ENCODE measurements at regions not wholly inside any gene's neighbourhood (a gene's known extent, or its start where the extent isn't known, plus 50 kb on each side); places are given as distances from the start of the nearest gene placed in this dataset.

GRCh38 chr15:48046813-48047438 is 73.9 kb upstream of the SLC24A5 start:
- Histone ChIP-seq H2AFZ (ENCODE audit: low read depth, low read length, severe bottlenecking) (no peak overlapping the region), H3K4me2 (ENCODE audit: low read depth, low read length, poor library complexity, severe bottlenecking) (no peak overlapping the region), H3K9me2 (replicated peaks; ENCODE audit: insufficient read depth, low read length) (no peaks in the 10 kb centered on the region), H4K20me1 (ENCODE audit: low read depth, low read length) (no peaks in the 10 kb centered on the region), H3F3A (ENCODE audit: insufficient read depth) (no peaks in the 10 kb centered on the region), H3K27ac (ENCODE audit: low read depth, low read length) (no peak overlapping the region), H3K27me3 (ENCODE audit: low read length) (no peaks in the 10 kb centered on the region), H3K79me2 (ENCODE audit: insufficient read depth, low read length) (no peaks in the 10 kb centered on the region), H3K9ac (ENCODE audit: low read length) (no peak overlapping the region), H3K36me3 (ENCODE audit: low read length) (no peaks in the 10 kb centered on the region), H3K4me3 (ENCODE audit: insufficient read depth, low read length, poor library complexity, severe bottlenecking) (no peak overlapping the region), H3K9me3 (ENCODE audit: insufficient read depth, low read length) (peaks cover 10% of the 10 kb centered on the region; the same call in 1 of the 2 replicates)
- TF ChIP-seq, protein P1, sequence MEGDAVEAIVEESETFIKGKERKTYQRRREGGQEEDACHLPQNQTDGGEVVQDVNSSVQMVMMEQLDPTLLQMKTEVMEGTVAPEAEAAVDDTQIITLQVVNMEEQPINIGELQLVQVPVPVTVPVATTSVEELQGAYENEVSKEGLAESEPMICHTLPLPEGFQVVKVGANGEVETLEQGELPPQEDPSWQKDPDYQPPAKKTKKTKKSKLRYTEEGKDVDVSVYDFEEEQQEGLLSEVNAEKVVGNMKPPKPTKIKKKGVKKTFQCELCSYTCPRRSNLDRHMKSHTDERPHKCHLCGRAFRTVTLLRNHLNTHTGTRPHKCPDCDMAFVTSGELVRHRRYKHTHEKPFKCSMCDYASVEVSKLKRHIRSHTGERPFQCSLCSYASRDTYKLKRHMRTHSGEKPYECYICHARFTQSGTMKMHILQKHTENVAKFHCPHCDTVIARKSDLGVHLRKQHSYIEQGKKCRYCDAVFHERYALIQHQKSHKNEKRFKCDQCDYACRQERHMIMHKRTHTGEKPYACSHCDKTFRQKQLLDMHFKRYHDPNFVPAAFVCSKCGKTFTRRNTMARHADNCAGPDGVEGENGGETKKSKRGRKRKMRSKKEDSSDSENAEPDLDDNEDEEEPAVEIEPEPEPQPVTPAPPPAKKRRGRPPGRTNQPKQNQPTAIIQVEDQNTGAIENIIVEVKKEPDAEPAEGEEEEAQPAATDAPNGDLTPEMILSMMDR (IDR thresholded peaks at IDR 0.05; ENCODE audit: insufficient read depth, low read length, poor library complexity, severe bottlenecking) = no peak
- no peak for TF ChIP-seq EZH2phosphoT487 (conservative IDR thresholded peaks at IDR 0.05; ENCODE audit: low read length)

GRCh38 chr15:48049736-48050135 is 71.1 kb upstream of the SLC24A5 start:
- no peak overlapping the region for H3K9ac ChIP-seq (ENCODE audit: low read length)
- H3K4me3 ChIP-seq (ENCODE audit: insufficient read depth, low read length, poor library complexity, severe bottlenecking) = no peak overlapping the region
- no peaks in the 10 kb centered on the region for H3K79me2 ChIP-seq (ENCODE audit: insufficient read depth, low read length)
- TF ChIP-seq, protein P1 (IDR thresholded peaks at IDR 0.05; ENCODE audit: insufficient read depth, low read length, poor library complexity, severe bottlenecking) = no peak
- no peak for TF ChIP-seq EZH2phosphoT487 (conservative IDR thresholded peaks at IDR 0.05; ENCODE audit: low read length)
- no peak overlapping the region for H2AFZ ChIP-seq (ENCODE audit: low read depth, low read length, severe bottlenecking)
- H4K20me1 ChIP-seq (ENCODE audit: low read depth, low read length) = no peaks in the 10 kb centered on the region
- H3K36me3 ChIP-seq (ENCODE audit: low read length) = no peaks in the 10 kb centered on the region
- H3K9me3 ChIP-seq (ENCODE audit: insufficient read depth, low read length) = peaks cover 10% of the 10 kb centered on the region; the same call in 1 of the 2 replicates
- no peaks in the 10 kb centered on the region for H3K27me3 ChIP-seq (ENCODE audit: low read length)
- H3K4me2 ChIP-seq (ENCODE audit: low read depth, low read length, poor library complexity, severe bottlenecking) = no peak overlapping the region
- H3K9me2 ChIP-seq (replicated peaks; ENCODE audit: insufficient read depth, low read length) = no peaks in the 10 kb centered on the region
- H3F3A ChIP-seq (ENCODE audit: insufficient read depth) = no peaks in the 10 kb centered on the region
- H3K27ac ChIP-seq (ENCODE audit: low read depth, low read length) = no peak overlapping the region

DNA sequence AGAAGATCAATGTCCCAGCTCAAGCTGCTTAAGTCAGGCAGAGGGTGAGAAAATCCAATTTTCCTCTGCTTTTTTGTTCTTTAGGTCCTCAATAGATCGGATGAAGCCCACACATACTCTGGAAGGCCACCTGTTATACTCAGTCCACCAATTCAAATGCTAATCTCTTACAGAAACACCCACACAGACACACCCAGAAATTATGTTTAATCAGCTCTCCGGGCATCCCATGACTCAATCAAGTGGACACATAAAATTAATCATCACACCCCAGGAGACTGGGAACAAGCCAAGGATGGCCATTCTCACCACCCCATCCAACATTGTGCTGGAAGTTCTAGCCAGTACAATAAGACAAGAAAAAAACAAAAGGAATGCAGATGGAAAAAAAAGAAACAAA is 67.8 kb upstream of the SLC24A5 start:
- Histone ChIP-seq H3K27ac (ENCODE audit: low read depth, low read length) (no peak overlapping the region), H3K9me2 (replicated peaks; ENCODE audit: insufficient read depth, low read length) (no peaks in the 10 kb centered on the region), H3K4me2 (ENCODE audit: low read depth, low read length, poor library complexity, severe bottlenecking) (no peak overlapping the region), H4K20me1 (ENCODE audit: low read depth, low read length) (no peaks in the 10 kb centered on the region), H3K27me3 (ENCODE audit: low read length) (no peaks in the 10 kb centered on the region), H3F3A (ENCODE audit: insufficient read depth) (no peaks in the 10 kb centered on the region), H3K4me3 (ENCODE audit: insufficient read depth, low read length, poor library complexity, severe bottlenecking) (no peak overlapping the region), H3K36me3 (ENCODE audit: low read length) (no peaks in the 10 kb centered on the region), H2AFZ (ENCODE audit: low read depth, low read length, severe bottlenecking) (no peak overlapping the region), H3K79me2 (ENCODE audit: insufficient read depth, low read length) (no peaks in the 10 kb centered on the region), H3K9ac (ENCODE audit: low read length) (no peak overlapping the region), H3K9me3 (ENCODE audit: insufficient read depth, low read length) (peaks cover 10% of the 10 kb centered on the region; the same call in 1 of the 2 replicates)
- no peak for TF ChIP-seq EZH2phosphoT487 (conservative IDR thresholded peaks at IDR 0.05; ENCODE audit: low read length)
- TF ChIP-seq, protein P1 (IDR thresholded peaks at IDR 0.05; ENCODE audit: insufficient read depth, low read length, poor library complexity, severe bottlenecking) = no peak
